Stimulated activated CD8-positive, alpha-beta memory T cell treated with anti-CD3 and anti-CD28 coated beads, Interleukin-2, amount 100 ng/mL, for 48 hours (primary cell): ENCODE measurements at regions not wholly inside any gene's neighbourhood (a gene's known extent, or its start where the extent isn't known, plus 50 kb on each side); places are given as distances from the start of the nearest gene placed in this dataset.

Source experiments
- DNase-seq, 2 donors: peaks; one replicate each; pipeline ENCODE4 v3.0.0-alpha.2; 2020; ENCODE audit warnings: low read depth in 2 of 2

- DNase-seq = no peak
Measured at GRCh38 chr12:132439333-132439904, 50.5 kb upstream of the FBRSL1 start.

GRCh38 chr12:132438726-132439125 is 51.2 kb upstream of the FBRSL1 start:
- no peak for DNase-seq

- no peak for DNase-seq
Measured at GRCh38 chr12:132437943-132438700, 51.8 kb upstream of the FBRSL1 start.

- no peak for DNase-seq
Measured at GRCh38 chr12:132437252-132437932, 52.6 kb upstream of the FBRSL1 start.

DNA sequence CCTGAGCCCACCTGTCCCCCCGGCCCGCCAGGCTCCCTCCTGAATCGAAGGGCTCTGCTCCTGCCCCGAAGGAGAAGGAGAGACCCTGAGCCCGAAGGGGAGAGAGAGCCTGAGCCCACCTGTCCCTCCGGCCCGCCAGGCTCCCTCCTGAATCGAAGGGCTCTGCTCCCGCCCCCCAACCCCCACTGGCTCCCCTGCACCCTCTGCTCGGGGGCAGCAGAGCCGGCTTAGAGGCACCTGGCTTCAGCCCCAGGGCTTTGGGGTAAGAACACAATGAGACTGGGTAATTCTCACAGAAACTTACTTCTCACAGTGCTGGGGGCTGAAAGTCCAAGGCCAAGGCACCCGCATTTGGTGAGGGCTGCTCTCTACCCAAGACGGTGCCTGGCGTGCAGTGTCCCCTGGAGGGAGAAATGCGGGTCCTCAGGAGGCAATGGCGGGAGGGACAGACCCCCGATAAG is 53.1 kb upstream of the FBRSL1 start:
- no peak for DNase-seq

GRCh38 chr12:132435486-132436187 is 54.3 kb upstream of the FBRSL1 start:
- no peak for DNase-seq

GRCh38 chr12:132433641-132434395 is 56.1 kb upstream of the FBRSL1 start:
- no peak for DNase-seq

DNA sequence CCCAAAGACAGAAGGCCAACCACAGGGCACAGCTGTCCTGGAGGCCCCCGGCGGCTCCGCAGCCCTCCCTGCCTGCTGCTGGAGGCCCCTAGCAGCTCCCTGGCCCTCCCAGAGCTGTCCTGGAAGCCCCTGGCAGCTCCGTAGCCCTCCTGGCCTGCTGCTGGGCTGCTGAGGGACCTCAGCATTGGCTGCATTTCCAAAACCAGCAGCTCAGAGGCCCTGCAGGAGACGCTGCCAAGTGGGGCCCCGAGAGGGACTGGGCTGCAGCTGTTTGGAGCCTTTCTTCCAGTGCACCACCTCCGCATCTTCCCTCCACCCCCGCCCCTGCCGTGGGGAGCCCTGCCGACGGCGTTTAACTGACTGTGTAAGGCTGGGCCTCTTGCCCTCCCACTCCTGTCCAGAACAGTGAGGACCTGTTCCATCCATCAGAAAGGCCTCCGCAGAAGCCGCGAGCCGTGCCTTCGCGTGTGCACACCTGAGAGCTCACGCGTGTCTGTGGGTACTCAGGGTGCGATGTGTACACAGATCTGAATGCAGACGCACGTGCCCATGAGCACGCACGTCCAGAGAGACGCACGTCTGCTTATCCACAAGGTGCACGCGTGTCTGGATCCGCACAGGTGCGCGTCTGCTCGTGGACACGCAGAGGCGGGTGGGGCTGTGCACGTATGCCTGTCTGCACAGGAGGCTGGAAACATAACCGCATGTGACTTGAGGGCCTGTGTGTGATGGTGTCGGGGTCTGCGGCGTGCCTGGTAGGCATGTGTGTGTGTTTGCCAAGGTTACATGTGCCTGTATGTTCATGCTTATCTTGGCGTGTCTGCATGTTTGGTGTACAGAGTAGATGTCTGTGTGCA is 57.0 kb upstream of the FBRSL1 start:
- no peak for DNase-seq

DNA sequence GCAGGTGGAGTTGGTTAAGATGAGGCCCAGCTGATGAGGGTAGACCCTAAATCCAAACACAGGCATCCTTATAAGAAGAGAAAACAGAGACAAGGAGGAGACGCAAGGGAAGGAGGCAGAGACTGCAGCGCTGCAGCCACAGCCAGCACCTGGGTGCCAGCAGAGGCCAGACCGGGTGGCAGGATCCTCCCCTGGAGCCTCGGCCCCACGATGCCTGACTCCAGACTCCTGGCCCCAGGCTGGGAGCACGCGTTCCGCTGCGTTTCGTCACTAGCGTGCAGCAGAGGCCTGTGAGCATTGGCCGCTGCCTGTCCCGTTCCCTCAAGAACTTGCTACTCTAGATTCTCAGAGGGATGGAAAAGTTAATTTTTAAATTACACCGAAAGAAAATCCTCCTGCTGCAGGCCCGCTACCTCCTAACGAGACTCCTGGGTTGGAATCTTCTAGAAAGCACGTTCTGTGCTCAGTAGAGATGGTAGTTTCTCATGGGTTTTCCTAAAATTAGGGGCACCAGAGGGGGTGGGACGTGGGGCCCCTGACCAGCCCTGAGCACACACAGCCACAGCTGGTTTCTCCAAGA is 57.7 kb upstream of the FBRSL1 start:
- no peak for DNase-seq

DNA sequence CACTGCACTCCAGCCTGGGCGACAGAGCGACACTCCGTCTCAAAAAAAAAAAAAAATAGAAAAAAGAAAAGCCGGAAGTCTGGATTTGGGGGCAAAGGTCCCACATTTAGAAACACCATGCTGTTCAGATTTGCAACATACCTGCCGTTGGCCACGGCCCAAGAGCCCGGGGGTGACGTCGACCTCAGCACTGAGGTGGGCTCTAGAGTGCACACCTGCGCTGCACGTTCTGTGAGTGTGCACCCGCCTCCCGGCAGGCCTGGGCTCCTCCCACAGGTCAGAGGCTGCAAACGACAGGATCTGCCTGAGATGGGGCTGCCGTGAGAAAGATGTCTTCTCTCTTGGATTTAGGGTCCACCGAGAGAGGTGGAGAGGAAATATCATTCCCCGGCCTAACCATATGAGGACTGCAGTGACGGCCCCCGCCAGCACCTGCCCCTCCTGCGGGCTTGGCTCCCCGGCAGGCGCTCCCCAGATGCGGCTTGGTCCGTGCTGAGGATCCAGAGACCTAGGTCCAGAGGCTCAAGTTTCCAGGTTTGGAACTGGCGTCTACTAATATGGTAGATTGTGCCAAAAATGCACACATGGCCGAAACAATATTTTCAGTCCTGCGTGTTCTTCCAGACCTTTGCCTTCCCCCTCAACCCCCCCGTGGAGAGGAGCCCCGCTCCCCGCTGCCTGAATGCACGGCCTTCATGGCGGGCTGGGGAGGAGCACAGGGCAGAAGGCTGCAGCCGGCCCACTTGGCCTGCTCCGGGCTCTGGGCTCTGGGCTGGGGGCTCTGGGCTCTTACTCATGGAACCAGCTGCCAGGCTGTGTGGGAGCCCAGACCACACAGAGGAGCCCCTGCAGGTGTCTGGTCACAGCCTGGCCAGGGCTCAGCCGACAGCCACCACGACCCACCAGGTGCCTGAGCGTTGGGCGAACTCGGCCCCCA is 58.8 kb upstream of the FBRSL1 start:
- DNase-seq = no peak

- peak in 1 of 2 donors; percentile 23 for DNase-seq
Measured at GRCh38 chr12:132429946-132430643, 59.9 kb upstream of the FBRSL1 start.

DNA sequence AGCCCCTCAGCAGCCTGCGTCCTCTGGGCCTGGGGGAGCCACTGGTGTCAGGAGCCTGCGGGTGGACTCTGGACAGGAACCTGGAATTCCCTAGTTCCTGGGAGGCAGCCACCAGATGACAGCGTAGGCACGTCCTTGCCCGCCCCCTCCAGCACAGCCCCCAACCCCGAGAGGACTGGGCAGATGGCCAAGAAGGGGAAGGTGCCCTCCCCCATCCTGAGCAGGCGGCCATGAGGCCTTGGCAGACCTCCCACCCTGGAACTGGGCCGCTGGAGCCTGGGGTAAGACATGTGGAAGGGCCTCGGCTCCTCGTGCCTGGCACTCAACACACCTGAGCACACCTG is 60.4 kb upstream of the FBRSL1 start:
- DNase-seq = no peak

DNA sequence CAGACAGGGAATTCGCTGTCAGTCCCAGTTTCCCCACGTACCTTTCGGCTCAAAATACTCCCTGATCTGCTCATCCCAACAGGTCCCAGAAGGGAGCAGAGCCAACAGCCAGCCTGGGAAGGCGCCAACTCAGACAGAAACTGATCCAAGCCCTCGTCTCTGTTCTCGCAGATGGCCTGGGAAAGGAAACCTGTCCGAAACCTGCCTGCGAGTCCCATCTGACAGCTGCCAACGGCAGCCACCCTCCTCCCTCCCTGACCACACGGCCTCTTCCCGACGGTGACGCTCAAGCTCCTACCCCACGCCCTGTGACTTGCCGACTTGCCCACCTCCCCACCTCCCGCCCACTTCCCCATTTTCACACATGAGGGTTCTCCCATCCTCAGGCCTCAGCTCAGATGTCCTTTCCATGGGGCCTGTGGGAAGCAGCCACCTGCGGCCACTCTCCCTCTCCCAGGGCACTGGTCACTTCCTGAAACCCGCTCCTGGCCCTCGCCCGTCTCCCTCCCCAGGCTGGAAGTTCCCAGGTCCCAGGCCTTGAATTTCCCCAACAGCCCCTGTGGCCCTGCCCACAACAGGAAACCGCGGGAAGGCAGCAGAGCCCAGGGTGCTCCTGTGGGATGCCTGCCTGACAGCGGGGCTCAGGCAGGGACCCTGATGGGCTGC is 60.9 kb upstream of the FBRSL1 start:
- no peak for DNase-seq

GRCh38 chr12:132427999-132428935 is 61.7 kb upstream of the FBRSL1 start:
- DNase-seq = no peak

- DNase-seq = no peak
Measured at GRCh38 chr12:132427174-132427768, 62.7 kb upstream of the FBRSL1 start.

DNA sequence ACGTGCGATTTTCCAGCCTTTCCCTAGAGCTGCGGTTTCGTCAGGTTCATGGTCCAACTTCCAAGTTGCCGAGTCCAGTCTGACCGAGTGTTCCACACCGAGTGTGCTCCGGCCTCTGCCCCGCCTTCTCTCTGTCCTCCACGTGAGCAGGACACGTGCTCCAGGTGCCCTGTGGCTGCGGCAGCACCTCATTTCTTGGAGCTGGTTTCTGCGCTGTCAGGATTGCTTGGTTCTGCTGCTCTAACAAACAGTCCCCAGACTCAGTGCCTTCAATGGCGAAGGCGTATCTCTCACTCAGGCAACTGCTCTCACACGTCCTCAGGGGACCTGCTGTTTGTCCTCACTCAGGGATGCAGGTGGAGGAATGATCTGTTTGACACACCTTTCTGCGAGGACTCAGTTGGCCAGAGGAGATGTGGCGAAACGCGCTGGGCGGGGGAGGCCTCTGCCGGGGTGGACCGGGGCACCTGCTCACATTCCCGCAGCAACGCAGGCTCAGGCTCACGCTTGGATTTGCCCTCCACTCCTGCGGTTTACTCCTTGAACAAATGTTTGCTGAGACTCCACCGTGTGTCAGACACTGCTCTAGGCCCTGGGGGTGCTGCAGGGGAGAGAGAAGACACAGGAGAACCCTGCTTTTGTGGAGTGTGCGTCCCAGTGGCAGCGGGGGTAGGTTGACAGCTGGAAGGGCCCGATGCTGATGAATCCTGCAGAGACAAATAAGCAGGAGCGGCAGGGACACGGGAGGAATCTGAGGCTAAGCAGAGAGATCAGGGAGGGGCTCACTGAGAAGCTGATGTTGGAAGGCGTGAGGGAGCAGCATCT is 63.4 kb upstream of the FBRSL1 start:
- DNase-seq = no peak
